Kidney epithelial cell (primary cell): ENCODE measurements at regions not wholly inside any gene's neighbourhood (a gene's known extent, or its start where the extent isn't known, plus 50 kb on each side); places are given as distances from the start of the nearest gene placed in this dataset.
"Not testable (repeated sequence)": the region's sequence is repeated elsewhere in the genome, so short reads cannot be mapped to it uniquely, and the experiment has no call there.

Experiments
- DNase-seq: peaks from one replicate; pipeline ENCODE4 v3.0.0-alpha.2; 2010; ENCODE audit warnings: low read depth
- H3K27me3 ChIP-seq: 2 replicates; pipeline ENCODE4 v1.6.0; 2011; ENCODE audit warnings: low read length; ENCODE audit not compliant: control insufficient read depth, insufficient read depth
- H3K36me3 ChIP-seq: 2 replicates; pipeline ENCODE4 v1.5.1; 2011; ENCODE audit warnings: low read length; ENCODE audit not compliant: control insufficient read depth, insufficient read depth
- H3K4me3 ChIP-seq: 2 replicates; pipeline ENCODE4 v1.5.1; 2011; ENCODE audit warnings: low read depth, mild to moderate bottlenecking, control low read depth, low read length
- CTCF ChIP-seq: IDR thresholded peaks from 2 replicates; pipeline ENCODE4 v1.5.1; 2011; ENCODE audit warnings: mild to moderate bottlenecking, moderate library complexity, low read length, control low read depth, inconsistent platforms; ENCODE audit not compliant: insufficient read depth, poor library complexity, severe bottlenecking

- no peak for DNase-seq
- no peak for TF ChIP-seq CTCF
Observed at GRCh38 chr12:4153343-4153892, 120.1 kb upstream of the CCND2 start.

GRCh38 chr12:4152145-4152795, 121.3 kb upstream of the CCND2 start:
- H3K27me3 ChIP-seq: no peaks in the 10 kb centered on the region
- DNase-seq: no peak
- no peaks in the 10 kb centered on the region for H3K36me3 ChIP-seq
- no peak overlapping the region for H3K4me3 ChIP-seq
- no peak for TF ChIP-seq CTCF

More at GRCh38 chr12:4153343-4153892, 120.1 kb upstream of the CCND2 start:
- H3K27me3 ChIP-seq: no peaks in the 10 kb centered on the region
- H3K4me3 ChIP-seq: no peak overlapping the region
- no peaks in the 10 kb centered on the region for H3K36me3 ChIP-seq

DNA sequence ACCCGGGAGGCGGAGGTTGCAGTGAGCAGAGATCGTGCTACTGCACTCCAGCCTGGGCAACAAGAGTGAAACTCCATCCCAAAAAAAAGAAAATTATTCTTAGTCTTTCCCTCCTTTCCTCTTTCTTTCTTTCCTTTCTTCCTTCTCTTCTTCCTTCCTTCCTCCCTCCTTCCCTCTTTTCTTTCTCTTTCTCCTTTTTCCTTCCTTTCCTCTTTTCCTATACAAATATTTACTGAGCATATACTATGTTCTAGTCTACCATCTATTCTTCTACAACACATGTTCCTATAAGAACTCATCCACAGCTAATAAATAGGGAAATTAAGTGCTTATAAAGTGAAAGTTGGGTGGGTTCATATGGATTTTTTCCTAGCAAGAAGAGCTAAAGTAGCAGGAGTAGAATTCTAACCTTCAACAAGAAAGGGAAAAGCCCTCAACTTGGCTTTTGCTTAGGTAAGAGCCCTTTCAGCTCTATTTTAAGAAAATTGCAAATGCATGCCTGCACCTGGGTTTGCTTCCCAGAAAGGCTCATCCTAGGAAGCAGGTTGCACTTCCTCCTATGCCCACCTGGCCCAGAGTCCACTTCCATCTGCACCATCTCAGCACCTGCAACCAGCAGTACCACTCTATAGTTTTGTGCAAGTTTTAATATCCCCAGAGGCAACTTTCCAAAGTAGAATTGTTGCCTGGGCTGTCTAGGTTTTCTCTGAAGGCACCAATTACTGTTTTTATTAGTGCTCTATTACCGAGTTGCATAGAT, 122.0 kb upstream of the CCND2 start:
- no peak for DNase-seq
- no peak overlapping the region for H3K4me3 ChIP-seq
- no peak for TF ChIP-seq CTCF

GRCh38 chr12:4150355-4150754, 123.2 kb upstream of the CCND2 start:
- H3K27me3 ChIP-seq, H3K4me3 ChIP-seq, DNase-seq, H3K36me3 ChIP-seq: not testable (repeated sequence)

More for the DNA sequence above, 122.0 kb upstream of the CCND2 start:
- Histone ChIP-seq H3K27me3 (no peaks in the 10 kb centered on the region), H3K36me3 (no peaks in the 10 kb centered on the region)

DNA sequence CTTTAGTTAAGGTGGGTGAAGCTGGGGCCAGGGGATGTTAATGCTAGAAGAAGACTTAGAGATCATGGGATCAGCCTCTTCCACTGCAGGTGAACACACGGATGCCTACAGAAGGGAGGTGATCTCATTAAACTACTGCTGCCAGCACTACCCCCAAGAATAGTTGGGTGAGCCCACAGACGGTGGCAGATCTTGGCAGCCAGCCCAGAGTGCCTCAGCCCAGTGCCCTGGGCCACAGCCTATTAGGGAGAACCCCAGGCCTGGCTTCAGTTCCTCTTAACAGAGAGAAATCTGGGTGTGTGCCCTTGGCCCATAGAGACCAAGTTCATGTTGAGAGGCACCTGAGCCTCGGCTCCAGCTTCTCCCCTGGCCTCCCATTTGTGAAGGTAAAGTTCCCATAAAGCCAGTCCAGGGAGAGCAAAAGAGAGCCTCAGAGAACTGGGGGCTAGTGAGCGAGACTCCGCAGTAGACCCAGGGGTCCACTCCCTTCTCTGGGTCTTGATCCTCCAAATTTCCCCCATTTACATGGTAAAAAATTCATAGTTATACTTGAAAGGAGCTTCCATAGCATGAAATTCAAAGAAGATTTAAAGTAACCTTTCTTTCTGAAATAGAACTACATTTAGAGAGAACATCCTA, 125.0 kb upstream of the CCND2 start:
- TF ChIP-seq CTCF: no peak
- no peaks in the 10 kb centered on the region for H3K36me3 ChIP-seq
- no peak for DNase-seq
- H3K4me3 ChIP-seq: no peak overlapping the region
- no peaks in the 10 kb centered on the region for H3K27me3 ChIP-seq

DNA sequence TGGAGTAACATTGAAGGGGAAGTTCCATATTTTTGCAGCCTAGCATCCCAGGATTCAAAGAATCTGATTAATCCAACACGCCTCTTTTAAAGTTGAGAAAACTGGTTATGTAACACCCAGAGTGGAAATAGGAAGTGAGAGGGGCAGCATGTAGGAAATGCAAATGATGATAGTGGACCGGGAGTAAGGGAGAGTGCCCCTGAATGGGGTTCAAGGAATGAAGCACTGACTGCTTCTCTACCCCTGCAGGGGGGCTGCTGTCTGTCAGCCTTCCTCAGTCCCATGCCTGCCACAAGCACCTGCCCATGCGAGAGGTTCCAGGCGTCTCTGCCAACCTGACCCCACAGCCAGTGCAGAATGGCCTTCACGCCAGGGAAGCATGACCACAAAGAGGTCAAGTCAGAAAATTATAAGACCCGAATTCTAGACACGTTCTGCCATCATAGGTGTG, 126.5 kb upstream of the CCND2 start:
- Histone ChIP-seq H3K36me3 (no peaks in the 10 kb centered on the region), H3K4me3 (no peak overlapping the region), H3K27me3 (no peaks in the 10 kb centered on the region)
- no peak for TF ChIP-seq CTCF
- DNase-seq: no peak
